ENCODE measurements at regions not wholly inside any gene's neighbourhood (a gene's known extent, or its start where the extent isn't known, plus 50 kb on each side); places are given as distances from the start of the nearest gene placed in this dataset.
"Not testable (repeated sequence)": the region's sequence is repeated elsewhere in the genome, so short reads cannot be mapped to it uniquely, and the experiment has no call there.

DNA sequence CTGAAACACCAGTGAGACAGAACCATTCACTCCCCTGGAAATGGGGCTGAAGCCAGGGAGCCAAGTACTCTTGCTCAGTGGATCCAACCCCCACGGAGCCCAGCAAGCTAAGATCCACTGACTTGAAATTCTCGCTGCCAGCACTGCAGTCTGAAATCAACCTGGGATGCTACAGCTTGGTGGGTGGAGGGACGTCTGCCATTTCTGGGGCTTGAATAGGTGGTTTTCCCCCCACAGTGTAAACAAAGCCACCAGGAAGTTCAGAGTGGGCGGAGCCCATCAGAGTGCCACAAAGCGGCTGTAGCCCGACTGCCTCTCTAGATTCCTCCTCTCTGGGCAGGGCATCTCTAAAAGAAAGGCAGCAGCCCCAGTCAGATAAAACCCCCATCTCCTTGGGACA, 292.8 kb downstream of the LNPK start:
- CTCF ChIA-PET, result no interaction called here
- BruUV-seq (replicated peaks), result no TSS peak
- Mint-ChIP-seq H3K9me3 (ENCODE audit: low read depth, unreplicated experiment) (peaks cover 5% of the 10 kb centered on the region), H3K4me3 (ENCODE audit: low read depth, unreplicated experiment) (no peak overlapping the region), H3K27ac (ENCODE audit: unreplicated experiment) (no peak overlapping the region), H3K4me1 (ENCODE audit: low read depth, unreplicated experiment) (no peaks in the 10 kb centered on the region), H3K27me3 (ENCODE audit: unreplicated experiment) (no peaks in the 10 kb centered on the region), H3K36me3 (ENCODE audit: insufficient read depth, unreplicated experiment) (no peaks in the 10 kb centered on the region)
- intact Hi-C loops (cut with micrococcal nuclease; ENCODE audit: unreplicated experiment), result no loop called here
- no peak for TF ChIP-seq CTCF (IDR thresholded peaks at IDR 0.05; ENCODE audit: unreplicated experiment)
- no peak for DNase-seq

GRCh38 chr2:175707322-175707721, 294.7 kb downstream of the LNPK start:
- Mint-ChIP-seq H3K27ac (ENCODE audit: unreplicated experiment) (no peak overlapping the region), H3K4me3 (ENCODE audit: low read depth, unreplicated experiment) (no peak overlapping the region), H3K36me3 (ENCODE audit: insufficient read depth, unreplicated experiment) (no peaks in the 10 kb centered on the region), H3K4me1 (ENCODE audit: low read depth, unreplicated experiment) (no peaks in the 10 kb centered on the region), H3K27me3 (ENCODE audit: unreplicated experiment) (no peaks in the 10 kb centered on the region), H3K9me3 (ENCODE audit: low read depth, unreplicated experiment) (peaks cover 5% of the 10 kb centered on the region)
- DNase-seq, result no peak
- BruUV-seq (replicated peaks), result no TSS peak
- TF ChIP-seq CTCF (IDR thresholded peaks at IDR 0.05; ENCODE audit: unreplicated experiment), result no peak
- CTCF ChIA-PET, result no interaction called here
- intact Hi-C loops (cut with micrococcal nuclease; ENCODE audit: unreplicated experiment), result no loop called here

DNA sequence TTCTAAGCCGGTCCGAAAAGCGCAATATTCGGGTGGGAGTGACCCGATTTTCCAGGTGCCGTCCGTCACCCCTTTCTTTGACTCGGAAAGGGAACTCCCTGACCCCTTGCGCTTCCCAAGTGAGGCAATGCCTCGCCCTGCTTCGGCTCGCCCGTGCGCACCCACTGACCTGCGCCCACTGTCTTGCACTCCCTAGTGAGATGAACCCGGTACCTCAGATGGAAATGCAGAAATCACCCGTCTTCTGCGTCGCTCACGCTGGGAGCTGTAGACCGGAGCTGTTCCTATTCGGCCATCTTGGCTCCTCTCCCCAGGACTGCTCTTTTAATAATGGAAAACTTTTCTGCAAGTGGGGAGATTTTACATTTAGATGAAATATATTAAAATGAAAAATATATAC, 297.5 kb downstream of the LNPK start:
- H3K4me1 Mint-ChIP-seq (ENCODE audit: low read depth, unreplicated experiment); H3K27me3 Mint-ChIP-seq (ENCODE audit: unreplicated experiment); H3K27ac Mint-ChIP-seq (ENCODE audit: unreplicated experiment); intact Hi-C loops (cut with micrococcal nuclease; ENCODE audit: unreplicated experiment); CTCF ChIA-PET; H3K36me3 Mint-ChIP-seq (ENCODE audit: insufficient read depth, unreplicated experiment); H3K9me3 Mint-ChIP-seq (ENCODE audit: low read depth, unreplicated experiment); DNase-seq; H3K4me3 Mint-ChIP-seq (ENCODE audit: low read depth, unreplicated experiment); BruUV-seq (replicated peaks): not testable (repeated sequence)

DNA sequence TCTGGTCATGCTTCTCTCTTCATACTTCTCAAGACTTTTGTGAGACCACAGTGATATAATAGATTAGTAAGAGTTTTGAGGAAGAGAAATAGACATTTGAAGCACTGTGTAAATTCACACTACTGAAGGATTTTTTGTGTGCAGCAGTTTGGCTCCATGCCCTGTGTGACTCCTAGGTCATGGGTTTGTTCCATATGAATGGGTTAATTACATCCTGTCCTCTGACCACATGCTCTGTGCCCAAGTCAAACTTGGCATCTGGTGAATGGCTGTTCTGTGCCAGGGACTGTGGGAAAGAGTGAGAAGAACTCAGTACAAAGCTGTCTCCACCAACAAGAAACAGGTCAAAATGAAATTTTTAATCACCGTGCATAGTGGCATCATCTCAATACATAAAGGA, 304.0 kb downstream of the LNPK start:
- H3K27me3 Mint-ChIP-seq (ENCODE audit: unreplicated experiment), result peaks cover 28% of the 10 kb centered on the region
- no peak overlapping the region for H3K4me3 Mint-ChIP-seq (ENCODE audit: low read depth, unreplicated experiment)
- DNase-seq, result no peak
- H3K27ac Mint-ChIP-seq (ENCODE audit: unreplicated experiment), result no peak overlapping the region
- no peaks in the 10 kb centered on the region for H3K4me1 Mint-ChIP-seq (ENCODE audit: low read depth, unreplicated experiment)
- CTCF ChIA-PET, result no interaction called here
- BruUV-seq (replicated peaks), result no TSS peak
- intact Hi-C loops (cut with micrococcal nuclease; ENCODE audit: unreplicated experiment), result no loop called here
- no peaks in the 10 kb centered on the region for H3K36me3 Mint-ChIP-seq (ENCODE audit: insufficient read depth, unreplicated experiment)
- TF ChIP-seq CTCF (IDR thresholded peaks at IDR 0.05; ENCODE audit: unreplicated experiment), result no peak
- no peaks in the 10 kb centered on the region for H3K9me3 Mint-ChIP-seq (ENCODE audit: low read depth, unreplicated experiment)

GRCh38 chr2:175690113-175690837, 311.8 kb downstream of the LNPK start:
- no TSS peak for BruUV-seq (replicated peaks)
- intact Hi-C loops (cut with micrococcal nuclease; ENCODE audit: unreplicated experiment), result loop anchor here (1.0 to 2.0 kb wide), 2 partner anchors 397 to 407 kb away; no protein-coding TSS in a partner anchor
- H3K36me3 Mint-ChIP-seq (ENCODE audit: insufficient read depth, unreplicated experiment), result no peaks in the 10 kb centered on the region
- no peak overlapping the region for H3K27ac Mint-ChIP-seq (ENCODE audit: unreplicated experiment)
- peak; percentile 76 for TF ChIP-seq CTCF (IDR thresholded peaks at IDR 0.05; ENCODE audit: unreplicated experiment)
- H3K4me1 Mint-ChIP-seq (ENCODE audit: low read depth, unreplicated experiment), result no peaks in the 10 kb centered on the region
- H3K4me3 Mint-ChIP-seq (ENCODE audit: low read depth, unreplicated experiment), result no peak overlapping the region
- peaks cover 39% of the 10 kb centered on the region for H3K27me3 Mint-ChIP-seq (ENCODE audit: unreplicated experiment)
- H3K9me3 Mint-ChIP-seq (ENCODE audit: low read depth, unreplicated experiment), result no peaks in the 10 kb centered on the region
- DNase-seq, result peak; percentile 51
- CTCF ChIA-PET, result interaction anchor here (1.0 to 1.4 kb wide), 6 partner anchors 133 to 439 kb away, joined by 3 to 13 read pairs (median 4); no protein-coding TSS in a partner anchor
